ENCODE measurements at regions not wholly inside any gene's neighbourhood (a gene's known extent, or its start where the extent isn't known, plus 50 kb on each side); places are given as distances from the start of the nearest gene placed in this dataset.
A peak's percentile ranks its signal among the peaks of the same experiment; 100 is the strongest.
"Not testable (repeated sequence)": the region's sequence is repeated elsewhere in the genome, so short reads cannot be mapped to it uniquely, and the experiment has no call there.

GRCh38 chr13:63821785-63822184 is 2406.1 kb upstream of the PCDH20 start:
- H4K20me1 ChIP-seq (ENCODE audit: insufficient read depth, low read length); H3K9ac ChIP-seq (ENCODE audit: low read length); H3K4me1 Mint-ChIP-seq (ENCODE audit: low read depth, unreplicated experiment); H3K4me2 ChIP-seq (ENCODE audit: low read length); H3K4me1 ChIP-seq (ENCODE audit: insufficient read depth, low read length); DNase-seq (ENCODE audit: low read depth); H3K27me3 ChIP-seq (ENCODE audit: insufficient read depth, low read length); H3K9me3 Mint-ChIP-seq (ENCODE audit: unreplicated experiment); H2AFZ ChIP-seq (ENCODE audit: low read depth, low read length); FAIRE-seq; H3K4me3 Mint-ChIP-seq (ENCODE audit: unreplicated experiment); H3K27ac ChIP-seq (ENCODE audit: low read depth, low read length); H3K36me3 Mint-ChIP-seq (ENCODE audit: low read depth, unreplicated experiment); H3K79me2 ChIP-seq (ENCODE audit: insufficient read depth, low read length); H3K4me3 ChIP-seq (ENCODE audit: insufficient read depth, low read depth, low read length); H3K9me3 ChIP-seq (ENCODE audit: insufficient read depth, low read depth, low read length); H3K27ac Mint-ChIP-seq (ENCODE audit: unreplicated experiment); H3K36me3 ChIP-seq (ENCODE audit: insufficient read depth, low read length); H3K27me3 Mint-ChIP-seq (ENCODE audit: low read depth, unreplicated experiment): not testable (repeated sequence)

DNA sequence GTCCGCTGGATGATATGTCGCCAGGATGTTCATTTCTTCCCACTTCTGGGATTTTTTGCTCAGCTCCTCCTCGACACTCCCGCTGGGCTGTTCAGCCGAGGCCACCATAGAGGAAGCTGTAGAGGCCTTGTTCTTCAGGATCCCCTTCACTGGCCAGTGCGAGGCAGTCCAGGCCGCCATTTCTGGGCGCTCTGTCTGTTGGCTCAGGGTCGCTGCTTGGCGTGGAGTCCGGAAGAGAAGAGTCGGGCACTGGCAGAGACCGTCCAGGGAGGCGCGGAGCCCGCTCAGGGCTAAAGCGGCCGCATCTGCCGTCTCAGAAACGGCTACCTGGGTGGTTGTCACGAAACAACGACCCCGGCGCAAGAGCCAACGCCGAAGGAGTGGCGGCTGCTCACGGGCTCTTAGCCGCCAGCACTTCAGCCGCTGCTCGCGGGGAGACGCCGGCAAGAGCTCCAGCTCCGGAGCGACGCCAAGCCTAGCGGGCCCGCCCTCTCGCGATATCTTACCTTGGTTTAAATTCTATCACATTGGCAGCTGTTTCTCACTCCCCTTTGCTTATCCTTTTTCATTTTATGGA is 2395.9 kb upstream of the PCDH20 start:
- not testable (repeated sequence) for H4K20me1 ChIP-seq (ENCODE audit: insufficient read depth, low read length); H3K9ac ChIP-seq (ENCODE audit: low read length); DNase-seq (ENCODE audit: low read depth); H3K27me3 ChIP-seq (ENCODE audit: insufficient read depth, low read length); H3K36me3 Mint-ChIP-seq (ENCODE audit: low read depth, unreplicated experiment); FAIRE-seq; H3K36me3 ChIP-seq (ENCODE audit: insufficient read depth, low read length); H3K27ac Mint-ChIP-seq (ENCODE audit: unreplicated experiment); H3K9me3 Mint-ChIP-seq (ENCODE audit: unreplicated experiment); H3K4me2 ChIP-seq (ENCODE audit: low read length); H3K27me3 Mint-ChIP-seq (ENCODE audit: low read depth, unreplicated experiment); H3K4me3 Mint-ChIP-seq (ENCODE audit: unreplicated experiment); H2AFZ ChIP-seq (ENCODE audit: low read depth, low read length); H3K4me1 ChIP-seq (ENCODE audit: insufficient read depth, low read length); H3K4me1 Mint-ChIP-seq (ENCODE audit: low read depth, unreplicated experiment); H3K9me3 ChIP-seq (ENCODE audit: insufficient read depth, low read depth, low read length); H3K4me3 ChIP-seq (ENCODE audit: insufficient read depth, low read depth, low read length); H3K27ac ChIP-seq (ENCODE audit: low read depth, low read length); H3K79me2 ChIP-seq (ENCODE audit: insufficient read depth, low read length)

DNA sequence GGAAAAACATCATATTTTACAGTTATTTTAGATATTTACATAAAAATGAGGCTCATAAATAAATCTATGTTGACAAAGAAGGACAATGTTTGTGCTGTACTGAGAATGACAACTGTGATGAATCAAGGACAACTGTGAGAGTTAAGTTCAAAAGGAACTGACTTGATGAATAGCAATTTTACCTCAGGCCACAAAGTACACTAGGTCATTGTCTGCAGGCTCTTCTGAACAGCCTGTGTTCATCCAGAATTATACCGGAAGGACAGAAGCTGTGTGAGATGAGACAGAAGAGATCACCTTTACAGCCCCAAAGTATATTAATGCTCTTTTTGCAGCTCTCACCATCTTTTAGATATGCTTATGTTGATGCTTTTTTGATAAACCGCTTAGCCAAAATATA is 2375.5 kb upstream of the PCDH20 start:
- not testable (repeated sequence) for H3K36me3 ChIP-seq (ENCODE audit: insufficient read depth, low read length); H3K9ac ChIP-seq (ENCODE audit: low read length); H3K4me1 Mint-ChIP-seq (ENCODE audit: low read depth, unreplicated experiment); H3K36me3 Mint-ChIP-seq (ENCODE audit: low read depth, unreplicated experiment); H3K9me3 ChIP-seq (ENCODE audit: insufficient read depth, low read depth, low read length); H3K27ac Mint-ChIP-seq (ENCODE audit: unreplicated experiment); DNase-seq (ENCODE audit: low read depth); H3K27me3 ChIP-seq (ENCODE audit: insufficient read depth, low read length); H3K27me3 Mint-ChIP-seq (ENCODE audit: low read depth, unreplicated experiment); H3K4me2 ChIP-seq (ENCODE audit: low read length); FAIRE-seq; H3K9me3 Mint-ChIP-seq (ENCODE audit: unreplicated experiment); H3K4me3 Mint-ChIP-seq (ENCODE audit: unreplicated experiment); H3K4me3 ChIP-seq (ENCODE audit: insufficient read depth, low read depth, low read length); H4K20me1 ChIP-seq (ENCODE audit: insufficient read depth, low read length); H3K27ac ChIP-seq (ENCODE audit: low read depth, low read length); H3K4me1 ChIP-seq (ENCODE audit: insufficient read depth, low read length); H2AFZ ChIP-seq (ENCODE audit: low read depth, low read length); H3K79me2 ChIP-seq (ENCODE audit: insufficient read depth, low read length)

GRCh38 chr13:63774133-63774532 is 2358.5 kb upstream of the PCDH20 start:
- Histone ChIP-seq H3K4me3 (ENCODE audit: insufficient read depth, low read depth, low read length) (no peak overlapping the region), H4K20me1 (ENCODE audit: insufficient read depth, low read length) (no peaks in the 10 kb centered on the region), H3K27me3 (ENCODE audit: insufficient read depth, low read length) (no peaks in the 10 kb centered on the region), H3K79me2 (ENCODE audit: insufficient read depth, low read length) (no peaks in the 10 kb centered on the region), H3K9ac (ENCODE audit: low read length) (no peak overlapping the region), H3K4me2 (ENCODE audit: low read length) (no peak overlapping the region), H3K36me3 (ENCODE audit: insufficient read depth, low read length) (no peaks in the 10 kb centered on the region), H3K9me3 (ENCODE audit: insufficient read depth, low read depth, low read length) (no peaks in the 10 kb centered on the region), H3K27ac (ENCODE audit: low read depth, low read length) (no peak overlapping the region), H3K4me1 (ENCODE audit: insufficient read depth, low read length) (no peaks in the 10 kb centered on the region), H2AFZ (ENCODE audit: low read depth, low read length) (peak overlapping the region; percentile 10)
- no peak for FAIRE-seq
- Mint-ChIP-seq H3K27ac (ENCODE audit: unreplicated experiment) (no peak overlapping the region), H3K4me1 (ENCODE audit: low read depth, unreplicated experiment) (no peaks in the 10 kb centered on the region), H3K9me3 (ENCODE audit: unreplicated experiment) (peaks cover 2% of the 10 kb centered on the region), H3K36me3 (ENCODE audit: low read depth, unreplicated experiment) (no peaks in the 10 kb centered on the region), H3K4me3 (ENCODE audit: unreplicated experiment) (no peak overlapping the region), H3K27me3 (ENCODE audit: low read depth, unreplicated experiment) (no peaks in the 10 kb centered on the region)
- DNase-seq (ENCODE audit: low read depth): peak; percentile 0
- TF ChIP-seq, protein P1, sequence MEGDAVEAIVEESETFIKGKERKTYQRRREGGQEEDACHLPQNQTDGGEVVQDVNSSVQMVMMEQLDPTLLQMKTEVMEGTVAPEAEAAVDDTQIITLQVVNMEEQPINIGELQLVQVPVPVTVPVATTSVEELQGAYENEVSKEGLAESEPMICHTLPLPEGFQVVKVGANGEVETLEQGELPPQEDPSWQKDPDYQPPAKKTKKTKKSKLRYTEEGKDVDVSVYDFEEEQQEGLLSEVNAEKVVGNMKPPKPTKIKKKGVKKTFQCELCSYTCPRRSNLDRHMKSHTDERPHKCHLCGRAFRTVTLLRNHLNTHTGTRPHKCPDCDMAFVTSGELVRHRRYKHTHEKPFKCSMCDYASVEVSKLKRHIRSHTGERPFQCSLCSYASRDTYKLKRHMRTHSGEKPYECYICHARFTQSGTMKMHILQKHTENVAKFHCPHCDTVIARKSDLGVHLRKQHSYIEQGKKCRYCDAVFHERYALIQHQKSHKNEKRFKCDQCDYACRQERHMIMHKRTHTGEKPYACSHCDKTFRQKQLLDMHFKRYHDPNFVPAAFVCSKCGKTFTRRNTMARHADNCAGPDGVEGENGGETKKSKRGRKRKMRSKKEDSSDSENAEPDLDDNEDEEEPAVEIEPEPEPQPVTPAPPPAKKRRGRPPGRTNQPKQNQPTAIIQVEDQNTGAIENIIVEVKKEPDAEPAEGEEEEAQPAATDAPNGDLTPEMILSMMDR (IDR thresholded peaks at IDR 0.05; ENCODE audit: insufficient read depth, low read depth, low read length): no peak
- TF ChIP-seq EZH2 (IDR thresholded peaks at IDR 0.05; ENCODE audit: insufficient read depth, low read length): no peak

Measured in astrocyte (in vitro differentiated cells and primary cell).